ENCODE measurements at regions not wholly inside any gene's neighbourhood (a gene's known extent, or its start where the extent isn't known, plus 50 kb on each side); places are given as distances from the start of the nearest gene placed in this dataset.

- H3K4me3 Mint-ChIP-seq (ENCODE audit: unreplicated experiment) = no peak overlapping the region
Observed at GRCh38 chr16:51853586-51853985, 693.4 kb downstream of the TOX3 start.

DNA sequence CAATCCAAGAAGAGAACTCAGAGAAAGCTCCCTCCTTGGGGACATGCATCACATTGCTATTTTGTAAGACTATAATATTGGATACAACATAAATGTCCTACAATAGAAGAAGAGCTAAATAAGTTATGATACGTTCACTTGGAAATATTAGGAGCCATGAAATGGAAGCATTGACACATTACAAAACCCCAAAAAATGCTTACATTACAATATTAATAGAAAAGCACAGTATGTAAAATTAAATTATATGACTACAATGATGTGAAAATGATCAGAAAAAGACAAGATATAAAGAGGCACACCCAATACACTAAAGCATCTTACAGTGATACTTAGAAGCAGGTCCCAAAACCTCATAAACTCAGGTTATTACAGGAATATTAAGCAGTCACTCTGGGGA is 694.1 kb downstream of the TOX3 start:
- TF ChIP-seq, protein P1, sequence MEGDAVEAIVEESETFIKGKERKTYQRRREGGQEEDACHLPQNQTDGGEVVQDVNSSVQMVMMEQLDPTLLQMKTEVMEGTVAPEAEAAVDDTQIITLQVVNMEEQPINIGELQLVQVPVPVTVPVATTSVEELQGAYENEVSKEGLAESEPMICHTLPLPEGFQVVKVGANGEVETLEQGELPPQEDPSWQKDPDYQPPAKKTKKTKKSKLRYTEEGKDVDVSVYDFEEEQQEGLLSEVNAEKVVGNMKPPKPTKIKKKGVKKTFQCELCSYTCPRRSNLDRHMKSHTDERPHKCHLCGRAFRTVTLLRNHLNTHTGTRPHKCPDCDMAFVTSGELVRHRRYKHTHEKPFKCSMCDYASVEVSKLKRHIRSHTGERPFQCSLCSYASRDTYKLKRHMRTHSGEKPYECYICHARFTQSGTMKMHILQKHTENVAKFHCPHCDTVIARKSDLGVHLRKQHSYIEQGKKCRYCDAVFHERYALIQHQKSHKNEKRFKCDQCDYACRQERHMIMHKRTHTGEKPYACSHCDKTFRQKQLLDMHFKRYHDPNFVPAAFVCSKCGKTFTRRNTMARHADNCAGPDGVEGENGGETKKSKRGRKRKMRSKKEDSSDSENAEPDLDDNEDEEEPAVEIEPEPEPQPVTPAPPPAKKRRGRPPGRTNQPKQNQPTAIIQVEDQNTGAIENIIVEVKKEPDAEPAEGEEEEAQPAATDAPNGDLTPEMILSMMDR (IDR thresholded peaks at IDR 0.05; ENCODE audit: unreplicated experiment) = no peak
- intact Hi-C loops (cut with micrococcal nuclease) = no loop called here
- Mint-ChIP-seq H3K36me3 (ENCODE audit: insufficient read depth, unreplicated experiment) (no peaks in the 10 kb centered on the region), H3K27ac (ENCODE audit: low read depth, unreplicated experiment) (no peak overlapping the region), H3K9me3 (ENCODE audit: unreplicated experiment) (no peaks in the 10 kb centered on the region), H3K4me1 (ENCODE audit: insufficient read depth, unreplicated experiment) (no peaks in the 10 kb centered on the region), H3K4me3 (ENCODE audit: unreplicated experiment) (no peak overlapping the region), H3K27me3 (ENCODE audit: insufficient read depth, unreplicated experiment) (no peaks in the 10 kb centered on the region)
- POLR2A ChIA-PET = no interaction called here
- no peak for DNase-seq (ENCODE audit: unreplicated experiment)
- CTCF ChIA-PET = interaction anchor here (1.5 kb wide), 1 partner anchor 129 kb away, joined by 5 read pairs; no protein-coding TSS in a partner anchor
- no TSS peak for BruUV-seq (replicated peaks)

More at GRCh38 chr16:51853586-51853985, 693.4 kb downstream of the TOX3 start:
- ChIA-PET POLR2A (no interaction called here), CTCF (interaction anchor here (1.2 kb wide), 1 partner anchor 35 kb away, joined by 4 read pairs; no protein-coding TSS in a partner anchor)
- BruUV-seq (replicated peaks) = no TSS peak
- DNase-seq (ENCODE audit: unreplicated experiment) = no peak
- no peaks in the 10 kb centered on the region for H3K4me1 Mint-ChIP-seq (ENCODE audit: insufficient read depth, unreplicated experiment)
- no peaks in the 10 kb centered on the region for H3K27me3 Mint-ChIP-seq (ENCODE audit: insufficient read depth, unreplicated experiment)
- TF ChIP-seq, protein P1 (IDR thresholded peaks at IDR 0.05; ENCODE audit: unreplicated experiment) = no peak
- intact Hi-C loops (cut with micrococcal nuclease) = no loop called here
- H3K27ac Mint-ChIP-seq (ENCODE audit: low read depth, unreplicated experiment) = no peak overlapping the region
- H3K9me3 Mint-ChIP-seq (ENCODE audit: unreplicated experiment) = no peaks in the 10 kb centered on the region
- no peaks in the 10 kb centered on the region for H3K36me3 Mint-ChIP-seq (ENCODE audit: insufficient read depth, unreplicated experiment)

DNA sequence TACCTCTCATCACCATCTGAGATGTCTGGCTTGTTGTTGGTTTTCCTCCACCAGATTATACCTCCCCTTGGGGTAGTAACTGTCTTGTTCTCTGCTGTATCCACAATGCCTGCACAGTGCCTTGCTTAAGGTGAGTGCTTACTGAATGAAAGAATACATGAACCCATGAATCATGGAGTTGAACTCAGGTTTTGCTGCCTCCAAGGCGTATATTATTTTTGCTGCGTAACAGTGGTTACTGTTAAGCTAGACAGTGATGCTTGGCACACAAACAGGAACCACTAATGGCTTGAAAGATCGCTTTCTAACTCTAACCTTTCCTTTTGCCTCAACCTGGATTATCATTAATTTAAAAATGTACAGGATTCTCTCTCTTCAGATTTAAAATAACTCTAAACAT is 695.8 kb downstream of the TOX3 start:
- intact Hi-C loops (cut with micrococcal nuclease) = no loop called here
- H3K4me1 Mint-ChIP-seq (ENCODE audit: insufficient read depth, unreplicated experiment) = no peaks in the 10 kb centered on the region
- no peak for DNase-seq (ENCODE audit: unreplicated experiment)
- H3K4me3 Mint-ChIP-seq (ENCODE audit: unreplicated experiment) = no peak overlapping the region
- ChIA-PET POLR2A (interaction anchor here (0.6 kb wide), 1 partner anchor 32 kb away, joined by 3 read pairs; no protein-coding TSS in a partner anchor), CTCF (interaction anchor here (0.6 to 1.4 kb wide), 2 partner anchors 14 to 425 kb away, joined by 3 read pairs; no protein-coding TSS in a partner anchor)
- no peaks in the 10 kb centered on the region for H3K9me3 Mint-ChIP-seq (ENCODE audit: unreplicated experiment)
- no peaks in the 10 kb centered on the region for H3K27me3 Mint-ChIP-seq (ENCODE audit: insufficient read depth, unreplicated experiment)
- no TSS peak for BruUV-seq (replicated peaks)
- H3K36me3 Mint-ChIP-seq (ENCODE audit: insufficient read depth, unreplicated experiment) = no peaks in the 10 kb centered on the region
- H3K27ac Mint-ChIP-seq (ENCODE audit: low read depth, unreplicated experiment) = no peak overlapping the region
- TF ChIP-seq, protein P1 (IDR thresholded peaks at IDR 0.05; ENCODE audit: unreplicated experiment) = no peak

DNA sequence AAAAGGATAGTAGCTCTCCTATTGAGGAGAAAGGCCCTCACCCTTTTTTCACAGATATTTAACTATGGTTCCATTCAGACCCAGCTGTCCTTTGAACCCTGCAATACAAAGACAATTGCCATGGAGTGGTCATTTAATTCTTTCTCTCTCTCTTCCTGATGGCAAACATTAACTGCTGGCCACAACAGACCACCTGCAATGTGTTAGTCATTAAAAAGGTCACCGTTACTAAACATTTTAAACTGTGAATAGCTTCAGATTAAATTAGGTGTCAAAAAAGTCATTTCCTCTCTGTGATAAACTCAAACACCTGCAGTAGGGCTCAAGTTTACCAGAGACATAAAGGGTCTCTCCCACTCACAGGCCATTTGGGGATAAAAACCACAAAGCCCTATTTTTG is 697.2 kb downstream of the TOX3 start:
- TF ChIP-seq, protein P1 (IDR thresholded peaks at IDR 0.05; ENCODE audit: unreplicated experiment) = no peak
- no peak overlapping the region for H3K4me3 Mint-ChIP-seq (ENCODE audit: unreplicated experiment)
- ChIA-PET POLR2A (interaction anchor here (0.6 kb wide), 1 partner anchor 179 kb away, joined by 3 read pairs; no protein-coding TSS in a partner anchor), CTCF (no interaction called here)
- intact Hi-C loops (cut with micrococcal nuclease) = no loop called here
- H3K36me3 Mint-ChIP-seq (ENCODE audit: insufficient read depth, unreplicated experiment) = no peaks in the 10 kb centered on the region
- no TSS peak for BruUV-seq (replicated peaks)
- DNase-seq (ENCODE audit: unreplicated experiment) = no peak
- no peak overlapping the region for H3K27ac Mint-ChIP-seq (ENCODE audit: low read depth, unreplicated experiment)
- no peaks in the 10 kb centered on the region for H3K4me1 Mint-ChIP-seq (ENCODE audit: insufficient read depth, unreplicated experiment)
- no peaks in the 10 kb centered on the region for H3K27me3 Mint-ChIP-seq (ENCODE audit: insufficient read depth, unreplicated experiment)
- no peaks in the 10 kb centered on the region for H3K9me3 Mint-ChIP-seq (ENCODE audit: unreplicated experiment)
